GM18517 (cell line): ENCODE measurements at regions not wholly inside any gene's neighbourhood (a gene's known extent, or its start where the extent isn't known, plus 50 kb on each side); places are given as distances from the start of the nearest gene placed in this dataset.
"Not testable (repeated sequence)": the region's sequence is repeated elsewhere in the genome, so short reads cannot be mapped to it uniquely, and the experiment has no call there.

Experiments
- ATAC-seq: cut with Tn5 transposase; IDR thresholded peaks from one replicate; pipeline ENCODE4 v1.9.1; 2021; ENCODE audit warnings: mild to moderate bottlenecking, moderate library complexity; ENCODE audit not compliant: unreplicated experiment

GRCh38 chr1:86798608-86799291, 94.4 kb downstream of the SH3GLB1 start:
- peak; percentile 49 for ATAC-seq

- ATAC-seq = not testable (repeated sequence)
These were observed 99.3 kb downstream of the SH3GLB1 start for GRCh38 chr1:86803641-86804040.

GRCh38 chr1:86805898-86806519, 101.6 kb downstream of the SH3GLB1 start:
- not testable (repeated sequence) for ATAC-seq

GRCh38 chr1:86811142-86811924, 102.6 kb downstream of the SELENOF start:
- ATAC-seq = no peak

GRCh38 chr1:86812286-86812685, 101.6 kb downstream of the SELENOF start:
- no peak for ATAC-seq
